K562 (cell line): ENCODE measurements at regions not wholly inside any gene's neighbourhood (a gene's known extent, or its start where the extent isn't known, plus 50 kb on each side); places are given as distances from the start of the nearest gene placed in this dataset.

Experiments used
- BRCA1 ChIP-seq, 2 experiments: fragments of 450-650 bp in 1 of 2; sonication (generic) in 1 of 2; formaldehyde crosslinking in 1 of 2; IDR thresholded peaks; 2 replicates each; pipeline versions ENCODE4 v1.5.0 to v1.6.1; 2017 to 2020; ENCODE audit warnings: mild to moderate bottlenecking in 1 of 2, missing genetic modification reagents in 1 of 2
- ETS2 ChIP-seq: IDR thresholded peaks from 2 replicates; pipeline ENCODE4 v1.6.1; 2016; ENCODE audit warnings: borderline replicate concordance, missing genetic modification characterization, mild to moderate bottlenecking, moderate library complexity, missing compliant biosample characterization; ENCODE audit not compliant: poor library complexity, severe bottlenecking
- RCOR1 ChIP-seq, 2 experiments: IDR thresholded peaks; 2 replicates each; pipeline ENCODE4 v1.6.1; 2012; ENCODE audit warnings: low read depth in 2 of 2, low read length in 2 of 2, borderline replicate concordance in 1 of 2, improper control_type of control experiment in 1 of 2
- RREB1 ChIP-seq: fragments of 250-450 bp; sonication (Bioruptor Pico); IDR thresholded peaks from 2 replicates; pipeline ENCODE4 v1.4.0; 2020
- SRSF9 ChIP-seq: fragments of 200-400 bp; formaldehyde crosslinking; IDR thresholded peaks from 2 replicates; pipeline ENCODE4 v1.6.1; 2017; ENCODE audit warnings: low read depth, low read length, borderline replicate concordance
- TF ChIP-seq, protein P1 (sequence below), 2 experiments: fragments of 450-650 bp; IDR thresholded peaks; 2 replicates each; pipeline ENCODE4 v1.6.1; 2016; ENCODE audit warnings: mild to moderate bottlenecking in 2 of 2, borderline replicate concordance in 1 of 2, low read depth in 1 of 2, moderate library complexity in 1 of 2
- TF ChIP-seq, protein P2 (sequence below): fragments of 450-650 bp; formaldehyde crosslinking; IDR thresholded peaks from 2 replicates; pipeline ENCODE4 v1.4.0; 2020; ENCODE audit warnings: mild to moderate bottlenecking, moderate library complexity
- TF ChIP-seq, protein P3 (sequence below): sonication (generic); formaldehyde crosslinking; IDR thresholded peaks from 2 replicates; pipeline ENCODE4 v1.9.0; 2022; ENCODE audit warnings: mild to moderate bottlenecking, missing genetic modification reagents

DNA sequence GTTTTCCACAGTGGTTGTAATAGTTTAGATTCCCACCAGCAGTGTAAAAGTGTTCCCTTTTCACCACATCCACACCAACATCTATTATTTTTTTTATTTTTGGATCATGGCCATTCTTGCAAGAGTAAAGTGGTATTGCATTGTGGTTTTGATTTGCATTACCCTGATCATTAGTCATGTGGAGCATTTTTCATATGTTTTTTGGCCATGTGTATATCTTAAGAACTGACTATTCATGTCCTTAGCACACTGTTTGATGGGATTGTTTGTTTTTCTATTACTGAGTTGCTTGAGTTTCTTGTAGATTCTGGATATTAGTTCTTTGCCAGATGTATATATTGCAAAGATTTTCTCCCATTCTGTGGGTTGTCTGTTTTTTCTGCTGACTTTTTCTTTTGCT, 820.1 kb downstream of the TENT5A start (continued):
- TF ChIP-seq, protein P1, sequence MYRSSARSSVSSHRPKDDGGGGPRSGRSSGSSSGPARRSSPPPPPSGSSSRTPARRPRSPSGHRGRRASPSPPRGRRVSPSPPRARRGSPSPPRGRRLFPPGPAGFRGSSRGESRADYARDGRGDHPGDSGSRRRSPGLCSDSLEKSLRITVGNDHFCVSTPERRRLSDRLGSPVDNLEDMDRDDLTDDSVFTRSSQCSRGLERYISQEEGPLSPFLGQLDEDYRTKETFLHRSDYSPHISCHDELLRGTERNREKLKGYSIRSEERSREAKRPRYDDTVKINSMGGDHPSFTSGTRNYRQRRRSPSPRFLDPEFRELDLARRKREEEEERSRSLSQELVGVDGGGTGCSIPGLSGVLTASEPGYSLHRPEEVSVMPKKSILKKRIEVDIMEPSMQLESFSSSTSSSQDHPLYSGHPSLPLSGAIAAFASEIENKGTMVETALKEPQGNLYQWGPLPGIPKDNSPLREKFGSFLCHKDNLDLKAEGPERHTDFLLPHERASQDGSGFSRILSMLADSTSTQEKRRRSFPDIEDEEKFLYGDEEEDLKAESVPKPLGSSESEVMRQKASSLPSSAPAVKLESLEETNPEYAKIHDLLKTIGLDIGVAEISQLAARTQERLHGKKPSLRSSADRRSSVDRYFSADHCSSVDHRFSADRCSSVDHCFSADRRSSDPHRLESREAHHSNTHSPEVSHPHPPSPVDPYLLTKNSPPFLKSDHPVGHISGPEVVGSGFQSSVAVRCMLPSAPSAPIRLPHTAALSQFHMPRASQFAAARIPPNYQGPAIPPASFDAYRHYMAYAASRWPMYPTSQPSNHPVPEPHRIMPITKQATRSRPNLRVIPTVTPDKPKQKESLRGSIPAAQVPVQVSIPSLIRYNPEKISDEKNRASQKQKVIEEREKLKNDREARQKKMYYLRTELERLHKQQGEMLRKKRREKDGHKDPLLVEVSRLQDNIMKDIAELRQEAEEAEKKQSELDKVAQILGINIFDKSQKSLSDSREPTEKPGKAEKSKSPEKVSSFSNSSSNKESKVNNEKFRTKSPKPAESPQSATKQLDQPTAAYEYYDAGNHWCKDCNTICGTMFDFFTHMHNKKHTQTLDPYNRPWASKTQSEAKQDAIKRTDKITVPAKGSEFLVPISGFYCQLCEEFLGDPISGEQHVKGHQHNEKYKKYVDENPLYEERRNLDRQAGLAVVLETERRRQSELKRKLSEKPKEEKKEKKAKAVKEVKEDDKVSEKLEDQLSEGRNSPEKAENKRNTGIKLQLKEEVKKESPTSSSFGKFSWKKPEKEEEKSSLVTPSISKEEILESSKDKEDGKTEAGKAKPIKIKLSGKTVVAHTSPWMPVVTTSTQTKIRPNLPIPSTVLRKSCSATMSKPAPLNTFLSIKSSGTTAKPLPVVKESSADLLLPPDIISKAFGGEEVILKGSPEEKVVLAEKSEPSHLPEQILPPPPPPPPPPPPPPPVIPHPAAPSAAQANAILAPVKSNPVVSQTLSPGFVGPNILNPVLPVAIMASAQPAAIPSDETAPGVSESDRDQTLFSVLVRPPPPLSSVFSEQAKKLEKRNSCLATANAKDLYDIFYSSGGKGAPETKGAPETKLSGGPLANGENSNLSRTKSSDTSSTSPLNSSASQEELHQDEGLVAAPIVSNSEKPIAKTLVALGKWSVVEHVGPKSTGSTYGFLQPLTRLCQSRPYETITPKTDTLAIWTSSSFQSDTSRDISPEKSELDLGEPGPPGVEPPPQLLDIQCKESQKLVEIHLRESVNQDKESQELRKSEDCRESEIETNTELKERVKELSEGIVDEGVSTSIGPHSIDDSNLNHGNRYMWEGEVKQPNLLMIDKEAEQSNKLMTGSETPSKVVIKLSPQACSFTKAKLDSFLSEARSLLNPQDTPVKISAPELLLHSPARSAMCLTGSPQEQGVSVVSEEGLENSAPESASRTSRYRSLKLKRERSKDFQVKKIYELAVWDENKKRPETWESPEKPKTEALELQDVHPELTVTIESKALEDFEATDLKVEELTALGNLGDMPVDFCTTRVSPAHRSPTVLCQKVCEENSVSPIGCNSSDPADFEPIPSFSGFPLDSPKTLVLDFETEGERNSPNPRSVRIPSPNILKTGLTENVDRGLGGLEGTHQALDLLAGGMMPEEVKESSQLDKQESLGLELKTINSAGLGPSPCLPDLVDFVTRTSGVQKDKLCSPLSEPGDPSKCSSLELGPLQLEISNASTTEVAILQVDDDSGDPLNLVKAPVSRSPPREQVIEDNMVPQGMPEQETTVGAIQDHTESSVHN (IDR thresholded peaks at IDR 0.05; ENCODE audit: borderline replicate concordance in 1 of 2, low read depth in 1 of 2), result no peak
- TF ChIP-seq SRSF9, result no peak
- TF ChIP-seq, protein P2, sequence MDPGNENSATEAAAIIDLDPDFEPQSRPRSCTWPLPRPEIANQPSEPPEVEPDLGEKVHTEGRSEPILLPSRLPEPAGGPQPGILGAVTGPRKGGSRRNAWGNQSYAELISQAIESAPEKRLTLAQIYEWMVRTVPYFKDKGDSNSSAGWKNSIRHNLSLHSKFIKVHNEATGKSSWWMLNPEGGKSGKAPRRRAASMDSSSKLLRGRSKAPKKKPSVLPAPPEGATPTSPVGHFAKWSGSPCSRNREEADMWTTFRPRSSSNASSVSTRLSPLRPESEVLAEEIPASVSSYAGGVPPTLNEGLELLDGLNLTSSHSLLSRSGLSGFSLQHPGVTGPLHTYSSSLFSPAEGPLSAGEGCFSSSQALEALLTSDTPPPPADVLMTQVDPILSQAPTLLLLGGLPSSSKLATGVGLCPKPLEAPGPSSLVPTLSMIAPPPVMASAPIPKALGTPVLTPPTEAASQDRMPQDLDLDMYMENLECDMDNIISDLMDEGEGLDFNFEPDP (CRISPR knock-in tag), result no peak
- no peak for TF ChIP-seq ETS2
- TF ChIP-seq, protein P3, sequence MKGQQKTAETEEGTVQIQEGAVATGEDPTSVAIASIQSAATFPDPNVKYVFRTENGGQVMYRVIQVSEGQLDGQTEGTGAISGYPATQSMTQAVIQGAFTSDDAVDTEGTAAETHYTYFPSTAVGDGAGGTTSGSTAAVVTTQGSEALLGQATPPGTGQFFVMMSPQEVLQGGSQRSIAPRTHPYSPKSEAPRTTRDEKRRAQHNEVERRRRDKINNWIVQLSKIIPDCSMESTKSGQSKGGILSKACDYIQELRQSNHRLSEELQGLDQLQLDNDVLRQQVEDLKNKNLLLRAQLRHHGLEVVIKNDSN (CRISPR knock-in tag), result no peak
- TF ChIP-seq RREB1 (CRISPR knock-in tag), result no peak
- TF ChIP-seq BRCA1 (IDR thresholded peaks at IDR 0.05), result no peak
- no peak for TF ChIP-seq BRCA1 (CRISPR knock-in tag; IDR thresholded peaks at IDR 0.05)
- TF ChIP-seq RCOR1 (IDR thresholded peaks at IDR 0.05; ENCODE audit: borderline replicate concordance in 1 of 2, low read depth in 2 of 2, low read length in 2 of 2), result no peak
